ENCODE measurements at regions not wholly inside any gene's neighbourhood (a gene's known extent, or its start where the extent isn't known, plus 50 kb on each side); places are given as distances from the start of the nearest gene placed in this dataset.
A peak's percentile ranks its signal among the peaks of the same experiment; 100 is the strongest.

GRCh38 chr11:15836795-15837194, 519.6 kb downstream of the SOX6 start:
- intact Hi-C loops (cut with DNase I), result no loop called here
- WGBS, 2 donors, result 72 to 76% methylated on average over 1 of the region's 1 CpG
- Histone ChIP-seq H3K27me3 (no peaks in the 10 kb centered on the region), H3K36me3 (no peaks in the 10 kb centered on the region), H3K4me3 (replicated peaks in 1 of 3) (no peak overlapping the region), H3K4me1 (no peaks in the 10 kb centered on the region), H3K27ac (no peak overlapping the region), H3K9me3 (no peaks in the 10 kb centered on the region)
- DNase-seq, result no peak
- no peak for TF ChIP-seq CTCF (IDR thresholded peaks at IDR 0.05)
- TF ChIP-seq POLR2A (IDR thresholded peaks at IDR 0.05), result no peak

GRCh38 chr11:15837901-15838489, 518.4 kb downstream of the SOX6 start:
- Histone ChIP-seq H3K9me3 (no peaks in the 10 kb centered on the region), H3K27ac (no peak overlapping the region), H3K27me3 (no peaks in the 10 kb centered on the region), H3K36me3 (no peaks in the 10 kb centered on the region), H3K4me1 (peaks cover 0 to under 1% of the 10 kb centered on the region in 2 donors), H3K4me3 (replicated peaks in 1 of 3) (no peak overlapping the region)
- intact Hi-C loops (cut with DNase I), result no loop called here
- no peak for TF ChIP-seq CTCF (IDR thresholded peaks at IDR 0.05)
- TF ChIP-seq POLR2A (IDR thresholded peaks at IDR 0.05), result no peak
- WGBS, 2 donors, result 86 to 89% methylated on average over 4 of the region's 4 CpGs
- no peak for DNase-seq

- TF ChIP-seq POLR2A (IDR thresholded peaks at IDR 0.05), result no peak
- no peak for TF ChIP-seq CTCF (IDR thresholded peaks at IDR 0.05)
- Histone ChIP-seq H3K36me3 (no peaks in the 10 kb centered on the region), H3K9me3 (no peaks in the 10 kb centered on the region), H3K27me3 (no peaks in the 10 kb centered on the region), H3K4me1 (peaks cover 0 to 9% of the 10 kb centered on the region in 2 donors), H3K4me3 (replicated peaks in 1 of 3) (no peak overlapping the region), H3K27ac (no peak overlapping the region)
- intact Hi-C loops (cut with DNase I), result no loop called here
- DNase-seq, result no peak
- 91 to 92% methylated on average over 3 of the region's 3 CpGs for WGBS, 2 donors
Observed at GRCh38 chr11:15839061-15839460, 517.3 kb downstream of the SOX6 start.

- H3K27me3 ChIP-seq, result no peaks in the 10 kb centered on the region
- H3K36me3 ChIP-seq, result no peaks in the 10 kb centered on the region
- DNase-seq, result peak; percentile 9 to 44
- H3K9me3 ChIP-seq, result no peaks in the 10 kb centered on the region
- no peak overlapping the region for H3K27ac ChIP-seq
- no peak for TF ChIP-seq POLR2A (IDR thresholded peaks at IDR 0.05)
- TF ChIP-seq CTCF (IDR thresholded peaks at IDR 0.05), result no peak
- intact Hi-C loops (cut with DNase I), result no loop called here
- H3K4me3 ChIP-seq (replicated peaks in 1 of 3), result no peak overlapping the region
- 29 to 51% methylated on average over 2 of the region's 2 CpGs for WGBS, 2 donors
- H3K4me1 ChIP-seq, result peaks cover 8 to 9% of the 10 kb centered on the region in 2 donors
Observed at GRCh38 chr11:15840966-15841365, 515.4 kb downstream of the SOX6 start.

GRCh38 chr11:15841931-15842740, 514.2 kb downstream of the SOX6 start:
- Histone ChIP-seq H3K36me3 (no peaks in the 10 kb centered on the region), H3K9me3 (no peaks in the 10 kb centered on the region), H3K4me3 (replicated peaks in 1 of 3) (no peak overlapping the region), H3K27me3 (no peaks in the 10 kb centered on the region), H3K27ac (no peak overlapping the region), H3K4me1 (peaks cover 8 to 9% of the 10 kb centered on the region in 2 donors)
- intact Hi-C loops (cut with DNase I), result no loop called here
- DNase-seq, result peak; percentile 48 to 57
- WGBS, 2 donors, result 46% methylated on average over 6 of the region's 6 CpGs
- TF ChIP-seq POLR2A (IDR thresholded peaks at IDR 0.05), result no peak
- TF ChIP-seq CTCF (IDR thresholded peaks at IDR 0.05), result no peak
